K562 (cell line): ENCODE measurements at regions not wholly inside any gene's neighbourhood (a gene's known extent, or its start where the extent isn't known, plus 50 kb on each side); places are given as distances from the start of the nearest gene placed in this dataset.

ENCODE experiments used
- HMG20A ChIP-seq: fragments of 450-650 bp; formaldehyde crosslinking; conservative IDR thresholded peaks from 2 replicates; pipeline ENCODE4 v1.4.0; 2020; ENCODE audit warnings: mild to moderate bottlenecking, mixed read lengths
- HSF4 ChIP-seq: fragments of 250-450 bp; sonication (Bioruptor Pico); IDR thresholded peaks from 2 replicates; pipeline ENCODE4 v2.1.2; 2022; ENCODE audit warnings: mild to moderate bottlenecking, moderate library complexity, borderline replicate concordance
- PPARD ChIP-seq: fragments of 250-450 bp; sonication (Bioruptor Pico); IDR thresholded peaks from 2 replicates; pipeline ENCODE4 v1.8.0; 2022; ENCODE audit warnings: inconsistent platforms, mild to moderate bottlenecking, moderate library complexity
- SETDB1 ChIP-seq: IDR thresholded peaks from one replicate; pipeline ENCODE4 v1.6.1; 2012; ENCODE audit warnings: low read length, control low read depth, inconsistent platforms
- TF ChIP-seq, protein P1 (sequence below): fragments of 250-450 bp; sonication (Bioruptor Pico); IDR thresholded peaks from 2 replicates; pipeline ENCODE4 v1.9.0; 2021; ENCODE audit warnings: mild to moderate bottlenecking, inconsistent platforms
- TF ChIP-seq, protein P2 (sequence below): fragments of 250-450 bp; sonication (Bioruptor Pico); IDR thresholded peaks from 2 replicates; pipeline ENCODE4 v1.5.0; 2020; ENCODE audit warnings: mild to moderate bottlenecking, borderline replicate concordance

DNA sequence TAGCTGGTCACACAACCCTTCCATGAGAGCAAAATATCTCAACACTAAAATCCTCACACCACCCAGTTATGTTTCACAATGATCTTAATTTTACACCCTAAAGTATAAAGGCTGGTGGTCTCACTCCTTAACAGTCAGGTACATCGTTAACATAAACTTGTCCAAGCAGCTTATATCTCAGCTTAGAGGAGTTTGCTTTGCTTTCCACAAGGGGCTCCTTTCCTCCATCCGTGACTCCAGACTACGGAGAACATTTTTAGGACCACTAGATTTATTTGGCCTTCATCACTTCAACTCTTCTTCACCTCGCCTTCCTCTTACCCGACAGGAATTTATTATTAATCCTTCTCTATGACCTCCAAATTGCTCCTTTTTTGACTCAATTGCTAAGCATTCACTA is 1014.1 kb upstream of the NUDT12 start (continued):
- TF ChIP-seq, protein P1, sequence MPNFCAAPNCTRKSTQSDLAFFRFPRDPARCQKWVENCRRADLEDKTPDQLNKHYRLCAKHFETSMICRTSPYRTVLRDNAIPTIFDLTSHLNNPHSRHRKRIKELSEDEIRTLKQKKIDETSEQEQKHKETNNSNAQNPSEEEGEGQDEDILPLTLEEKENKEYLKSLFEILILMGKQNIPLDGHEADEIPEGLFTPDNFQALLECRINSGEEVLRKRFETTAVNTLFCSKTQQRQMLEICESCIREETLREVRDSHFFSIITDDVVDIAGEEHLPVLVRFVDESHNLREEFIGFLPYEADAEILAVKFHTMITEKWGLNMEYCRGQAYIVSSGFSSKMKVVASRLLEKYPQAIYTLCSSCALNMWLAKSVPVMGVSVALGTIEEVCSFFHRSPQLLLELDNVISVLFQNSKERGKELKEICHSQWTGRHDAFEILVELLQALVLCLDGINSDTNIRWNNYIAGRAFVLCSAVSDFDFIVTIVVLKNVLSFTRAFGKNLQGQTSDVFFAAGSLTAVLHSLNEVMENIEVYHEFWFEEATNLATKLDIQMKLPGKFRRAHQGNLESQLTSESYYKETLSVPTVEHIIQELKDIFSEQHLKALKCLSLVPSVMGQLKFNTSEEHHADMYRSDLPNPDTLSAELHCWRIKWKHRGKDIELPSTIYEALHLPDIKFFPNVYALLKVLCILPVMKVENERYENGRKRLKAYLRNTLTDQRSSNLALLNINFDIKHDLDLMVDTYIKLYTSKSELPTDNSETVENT (CRISPR knock-in tag) = no peak
- TF ChIP-seq HMG20A (CRISPR knock-in tag) = no peak
- TF ChIP-seq HSF4 (CRISPR knock-in tag) = no peak
- no peak for TF ChIP-seq SETDB1
- TF ChIP-seq, protein P2, sequence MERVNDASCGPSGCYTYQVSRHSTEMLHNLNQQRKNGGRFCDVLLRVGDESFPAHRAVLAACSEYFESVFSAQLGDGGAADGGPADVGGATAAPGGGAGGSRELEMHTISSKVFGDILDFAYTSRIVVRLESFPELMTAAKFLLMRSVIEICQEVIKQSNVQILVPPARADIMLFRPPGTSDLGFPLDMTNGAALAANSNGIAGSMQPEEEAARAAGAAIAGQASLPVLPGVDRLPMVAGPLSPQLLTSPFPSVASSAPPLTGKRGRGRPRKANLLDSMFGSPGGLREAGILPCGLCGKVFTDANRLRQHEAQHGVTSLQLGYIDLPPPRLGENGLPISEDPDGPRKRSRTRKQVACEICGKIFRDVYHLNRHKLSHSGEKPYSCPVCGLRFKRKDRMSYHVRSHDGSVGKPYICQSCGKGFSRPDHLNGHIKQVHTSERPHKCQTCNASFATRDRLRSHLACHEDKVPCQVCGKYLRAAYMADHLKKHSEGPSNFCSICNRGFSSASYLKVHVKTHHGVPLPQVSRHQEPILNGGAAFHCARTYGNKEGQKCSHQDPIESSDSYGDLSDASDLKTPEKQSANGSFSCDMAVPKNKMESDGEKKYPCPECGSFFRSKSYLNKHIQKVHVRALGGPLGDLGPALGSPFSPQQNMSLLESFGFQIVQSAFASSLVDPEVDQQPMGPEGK (CRISPR knock-in tag) = no peak
- TF ChIP-seq PPARD (CRISPR knock-in tag) = no peak
